ENCODE measurements at regions not wholly inside any gene's neighbourhood (a gene's known extent, or its start where the extent isn't known, plus 50 kb on each side); places are given as distances from the start of the nearest gene placed in this dataset.
"Not testable (repeated sequence)": the region's sequence is repeated elsewhere in the genome, so short reads cannot be mapped to it uniquely, and the experiment has no call there.

- no peak for DNase-seq
Measured at GRCh38 chr22:49694462-49695260, 133.0 kb downstream of the BRD1 start.

GRCh38 chr22:49693848-49694247, 133.8 kb downstream of the BRD1 start:
- DNase-seq = no peak

DNA sequence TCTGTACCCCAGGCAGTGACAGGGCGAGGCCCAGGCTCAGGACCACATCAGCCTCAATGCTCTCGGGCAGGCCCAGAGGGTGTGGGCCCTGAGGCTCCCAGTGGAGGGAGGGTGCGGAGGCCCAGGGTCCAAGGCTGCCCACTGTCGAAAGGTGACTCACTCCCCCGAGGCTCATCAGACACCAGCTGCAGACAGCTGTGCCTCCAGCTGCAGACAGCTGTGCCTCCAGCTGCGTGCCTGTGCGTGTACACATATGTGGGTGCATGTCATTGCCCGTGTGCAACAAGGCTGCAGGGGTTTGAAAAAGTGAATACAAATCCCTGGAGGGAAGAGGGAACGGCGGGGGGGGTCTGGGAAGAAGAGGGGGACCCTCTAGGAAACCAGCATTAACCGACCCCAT, 134.3 kb downstream of the BRD1 start:
- DNase-seq = no peak

- DNase-seq = no peak
Measured at GRCh38 chr22:49692499-49693225, 135.0 kb downstream of the BRD1 start.

GRCh38 chr22:49691256-49691655, 136.4 kb downstream of the BRD1 start:
- no peak for DNase-seq

DNA sequence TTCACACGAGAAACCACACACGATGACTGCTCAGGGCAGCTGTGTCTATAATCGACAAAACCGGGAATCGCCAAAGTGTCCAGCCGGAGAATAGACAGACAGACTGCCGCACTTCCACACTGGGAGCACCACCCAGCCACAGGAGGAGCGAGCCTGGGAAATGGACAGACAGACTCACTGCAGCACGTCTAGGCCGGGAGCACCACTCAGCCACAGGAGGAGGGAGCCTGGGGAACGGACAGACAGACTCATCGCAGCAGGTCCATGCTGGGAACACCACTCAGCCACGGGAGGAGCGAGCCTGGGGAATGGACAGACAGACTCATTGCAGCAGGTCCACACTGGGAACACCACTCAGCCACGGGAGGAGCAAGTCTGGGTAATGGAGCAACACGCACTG, 137.2 kb downstream of the BRD1 start:
- no peak for DNase-seq

GRCh38 chr22:49689858-49690257, 137.8 kb downstream of the BRD1 start:
- DNase-seq = no peak

- no peak for DNase-seq
Measured at GRCh38 chr22:49689255-49689770, 138.4 kb downstream of the BRD1 start.

DNA sequence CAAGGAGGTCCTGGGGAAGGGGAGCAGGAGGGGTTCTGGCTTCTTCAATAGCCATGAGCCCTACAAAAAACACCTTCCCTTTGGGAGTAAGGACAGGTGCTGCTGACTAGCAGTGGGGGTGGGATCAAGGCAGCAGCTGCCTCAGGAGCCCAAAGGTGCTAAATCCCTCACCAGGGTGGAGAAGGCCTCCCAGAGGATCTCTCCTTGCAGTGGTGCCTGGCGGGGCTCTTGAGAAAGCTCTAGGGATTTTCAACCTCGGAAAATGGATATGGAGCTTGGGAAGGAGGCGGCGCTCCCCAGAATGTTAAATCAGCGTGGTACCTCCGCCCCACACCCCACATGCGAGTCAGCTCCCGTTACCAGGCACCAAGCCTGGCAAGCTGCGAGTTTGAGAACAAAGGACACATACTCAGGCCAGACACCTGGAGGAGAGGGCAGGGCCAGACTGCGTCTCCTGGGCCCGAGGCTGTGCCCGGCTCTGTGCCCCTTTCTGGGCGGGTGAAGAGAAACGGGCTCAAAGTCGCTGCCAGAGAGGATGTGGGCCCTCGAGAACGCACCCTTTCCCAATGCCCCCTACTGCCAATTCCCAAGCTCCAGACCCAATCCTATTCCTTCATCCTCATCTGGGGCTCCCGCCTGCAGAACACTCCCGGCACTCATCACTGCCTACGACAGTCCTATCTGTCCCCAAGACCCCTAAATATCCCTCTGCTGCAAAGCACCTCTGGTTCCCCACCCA, 139.0 kb downstream of the BRD1 start:
- no peak for DNase-seq

DNA sequence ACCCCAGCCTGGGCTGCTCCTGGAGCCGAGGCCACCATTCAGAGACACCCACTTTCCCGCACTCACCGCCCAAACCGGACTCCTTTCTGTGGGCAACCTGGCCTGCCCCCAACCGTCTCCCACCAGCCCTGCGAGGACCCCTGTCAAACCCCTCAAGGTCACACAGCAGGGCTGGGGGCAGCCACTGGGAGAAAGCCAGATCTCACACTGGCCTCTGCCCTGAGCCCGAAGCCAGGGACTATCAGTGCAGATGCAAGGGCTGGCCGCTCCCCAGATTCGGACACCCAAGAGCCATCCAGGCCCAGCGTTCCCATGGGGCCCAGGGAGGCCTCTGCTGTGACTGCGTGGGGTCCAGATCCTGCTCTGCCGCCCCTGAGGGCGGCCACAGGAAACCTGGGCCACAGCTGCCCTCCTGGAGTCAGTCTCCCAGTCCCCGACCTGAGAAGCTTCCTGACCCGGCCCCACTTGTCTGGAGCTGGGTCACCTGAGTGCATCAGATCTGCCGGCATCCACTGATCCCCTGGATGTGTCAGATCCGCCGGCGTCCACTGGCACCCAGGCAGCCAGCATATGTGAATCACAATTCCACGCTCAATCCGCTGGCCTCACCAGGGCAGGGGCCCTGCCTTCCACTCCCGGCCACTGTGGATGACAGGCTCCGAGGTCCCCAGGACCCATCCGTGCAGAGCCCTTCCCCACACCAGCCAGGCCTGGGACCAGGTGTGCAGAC, 139.7 kb downstream of the BRD1 start:
- no peak for DNase-seq

GRCh38 chr22:49687333-49687732, 140.3 kb downstream of the BRD1 start:
- no peak for DNase-seq

- DNase-seq = no peak
Measured at GRCh38 chr22:49686495-49687219, 141.0 kb downstream of the BRD1 start.

DNA sequence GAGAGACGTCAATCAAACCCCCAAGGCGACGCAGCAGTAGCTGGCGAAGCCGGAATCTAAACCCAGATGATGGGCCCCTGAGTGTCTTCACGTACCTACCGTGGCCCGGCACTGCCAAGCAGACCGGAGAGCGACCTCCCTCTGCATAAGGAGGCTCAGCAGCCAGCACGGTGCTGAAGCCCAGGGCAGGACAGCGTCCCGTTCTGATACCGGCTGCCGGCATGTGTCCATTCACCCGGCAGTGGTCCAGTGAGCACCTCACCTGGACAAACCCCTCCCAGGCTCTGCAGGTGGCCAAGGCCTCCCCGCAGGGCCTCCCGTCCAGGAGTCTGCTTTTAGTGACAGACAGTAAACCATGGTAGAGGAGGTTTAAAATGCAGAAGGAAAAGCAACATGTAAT, 142.0 kb downstream of the BRD1 start:
- no peak for DNase-seq

DNA sequence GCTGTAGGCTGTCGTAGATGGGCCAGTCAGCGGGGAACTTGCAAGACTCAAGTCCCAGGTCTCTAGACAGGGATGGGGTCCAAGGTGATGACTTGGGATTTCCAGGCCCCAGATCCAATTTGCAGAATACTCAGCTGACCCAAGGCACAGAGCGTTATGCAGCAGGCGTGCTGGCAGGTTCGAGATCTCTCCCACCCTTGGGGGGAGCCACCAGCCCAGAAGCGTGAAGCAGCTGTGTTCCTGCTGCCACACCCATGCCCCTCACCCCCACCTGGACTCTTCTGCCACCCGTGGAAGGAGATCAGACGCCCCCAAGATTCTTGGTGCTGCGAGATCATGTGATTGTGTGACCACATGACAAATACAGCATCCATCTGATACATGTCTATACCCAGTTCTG, 142.6 kb downstream of the BRD1 start:
- DNase-seq = no peak

DNA sequence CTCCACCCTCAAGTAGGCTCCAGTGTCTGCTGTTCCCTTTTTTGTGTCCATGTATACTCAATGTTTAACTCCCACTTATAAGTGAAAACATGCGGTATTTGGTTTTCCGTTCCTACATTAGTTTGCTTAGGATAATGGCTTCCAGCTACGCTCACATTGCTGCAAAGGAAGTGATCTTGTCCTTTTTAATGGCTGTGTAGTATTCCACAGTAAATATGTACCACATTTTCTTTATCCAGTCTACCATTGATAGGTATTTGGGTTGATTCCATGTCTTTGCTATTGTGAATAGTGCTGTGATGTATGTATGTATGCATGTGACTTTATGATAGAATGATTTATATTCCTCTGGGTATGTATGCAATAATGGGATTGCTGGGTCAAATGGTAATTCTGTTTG, 144.6 kb downstream of the BRD1 start:
- no peak for DNase-seq

GRCh38 chr22:49680819-49681218, 146.9 kb downstream of the BRD1 start:
- not testable (repeated sequence) for DNase-seq

- no peak for DNase-seq
Measured at GRCh38 chr22:49678842-49679170, 148.9 kb downstream of the BRD1 start.

DNA sequence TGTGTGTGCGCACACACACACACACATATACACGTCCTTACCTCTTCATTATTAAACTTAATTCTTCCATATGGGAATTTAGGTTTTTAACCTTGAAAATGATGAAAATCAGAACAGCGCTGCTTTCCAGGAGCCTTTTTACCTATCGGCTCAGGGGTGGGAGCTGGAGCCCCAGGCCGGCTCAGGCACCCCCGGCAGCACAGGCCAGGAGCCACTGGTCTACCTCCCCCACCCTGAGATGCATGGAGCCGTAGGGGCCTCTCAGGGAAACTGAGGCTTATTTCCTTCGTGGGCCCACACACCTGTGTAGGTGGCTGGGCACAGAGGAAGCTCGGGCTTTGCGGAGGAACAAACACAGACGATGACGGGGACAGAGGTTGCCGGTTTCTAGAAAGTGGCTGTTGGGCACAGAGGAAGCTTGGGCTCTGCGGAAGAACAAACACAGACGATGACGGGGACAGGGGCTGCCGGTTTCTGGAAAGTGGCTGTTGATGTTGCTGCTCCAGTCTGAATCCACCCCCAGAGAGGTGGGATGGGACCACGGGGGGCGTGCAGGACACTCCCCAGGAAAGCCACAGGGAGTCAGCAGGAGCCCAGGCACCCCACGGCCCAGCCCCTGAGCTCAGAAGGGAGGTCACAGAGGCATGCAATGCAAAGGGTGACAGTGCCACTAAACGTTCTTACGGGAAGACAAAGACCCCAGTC, 149.4 kb downstream of the BRD1 start:
- DNase-seq = no peak

GRCh38 chr22:49677495-49677889, 150.2 kb downstream of the BRD1 start:
- no peak for DNase-seq

GRCh38 chr22:49676783-49677494, 150.7 kb downstream of the BRD1 start:
- DNase-seq = no peak

DNA sequence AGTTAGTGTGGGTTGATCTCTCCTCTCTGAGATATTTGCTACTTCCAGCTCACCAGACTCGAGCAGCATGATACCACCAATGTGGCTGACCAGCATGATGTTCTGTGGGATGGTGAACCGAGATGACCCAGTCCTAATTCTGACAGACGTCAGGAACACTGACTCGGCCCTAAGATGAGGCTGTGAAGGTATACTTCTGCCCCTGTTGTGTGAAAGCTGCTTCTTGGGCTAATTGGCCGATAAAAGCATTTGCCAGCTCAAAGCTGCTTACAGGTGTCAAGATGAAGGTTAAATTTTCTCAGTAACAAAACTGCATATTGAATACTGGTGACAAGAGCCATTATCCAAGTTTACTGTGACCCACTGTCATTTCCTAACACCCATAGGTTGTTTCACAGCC, 151.4 kb downstream of the BRD1 start:
- no peak for DNase-seq
